Middle frontal gyrus (tissue), 1 donor: ENCODE measurements at regions not wholly inside any gene's neighbourhood (a gene's known extent, or its start where the extent isn't known, plus 50 kb on each side); places are given as distances from the start of the nearest gene placed in this dataset.
"Not testable (repeated sequence)": the region's sequence is repeated elsewhere in the genome, so short reads cannot be mapped to it uniquely, and the experiment has no call there.

Source experiments
- DNase-seq: peaks from one replicate; pipeline ENCODE4 v3.0.0-alpha.2; 2015; ENCODE audit warnings: low spot score; ENCODE audit errors: extremely low spot score

- no peak for DNase-seq
Observed at GRCh38 chr5:81830596-81830995, 79.7 kb upstream of the SSBP2 start.

- no peak for DNase-seq
Observed at GRCh38 chr5:81829242-81829641, 78.3 kb upstream of the SSBP2 start.

GRCh38 chr5:81827500-81827899, 76.6 kb upstream of the SSBP2 start:
- no peak for DNase-seq

- DNase-seq, result no peak
Observed at GRCh38 chr5:81826128-81826527, 75.2 kb upstream of the SSBP2 start.

- no peak for DNase-seq
Observed at GRCh38 chr5:81825237-81825636, 74.3 kb upstream of the SSBP2 start.

- DNase-seq, result not testable (repeated sequence)
Observed at GRCh38 chr5:81823736-81824135, 72.8 kb upstream of the SSBP2 start.

GRCh38 chr5:81820863-81821262, 70.0 kb upstream of the SSBP2 start:
- no peak for DNase-seq

GRCh38 chr5:81820318-81820636, 69.4 kb upstream of the SSBP2 start:
- DNase-seq, result no peak

GRCh38 chr5:81819556-81820317, 68.8 kb upstream of the SSBP2 start:
- DNase-seq, result no peak

- no peak for DNase-seq
Observed at GRCh38 chr5:81817980-81818379, 67.1 kb upstream of the SSBP2 start.

- DNase-seq, result no peak
Observed at GRCh38 chr5:81817086-81817485, 66.2 kb upstream of the SSBP2 start.

- DNase-seq, result no peak
Observed at GRCh38 chr5:81815321-81815720, 64.4 kb upstream of the SSBP2 start.

GRCh38 chr5:81808106-81808505, 57.2 kb upstream of the SSBP2 start:
- DNase-seq, result no peak

- no peak for DNase-seq
Observed at GRCh38 chr5:81805086-81805485, 54.2 kb upstream of the SSBP2 start.

GRCh38 chr5:81803812-81804211, 52.9 kb upstream of the SSBP2 start:
- no peak for DNase-seq

- DNase-seq, result no peak
Observed at GRCh38 chr5:81802625-81803024, 51.7 kb upstream of the SSBP2 start.

GRCh38 chr5:81802020-81802419, 51.1 kb upstream of the SSBP2 start:
- DNase-seq, result no peak

- DNase-seq, result no peak
Observed at GRCh38 chr5:81800797-81801196, 49.9 kb upstream of the SSBP2 start.
